Breast epithelium (tissue), 4 donors: ENCODE measurements at regions not wholly inside any gene's neighbourhood (a gene's known extent, or its start where the extent isn't known, plus 50 kb on each side); places are given as distances from the start of the nearest gene placed in this dataset.

ENCODE experiments used
- DNase-seq, 2 donors: peaks; one replicate each; pipeline ENCODE4 v3.0.0-alpha.2; 2019; ENCODE audit warnings: low spot score in 2 of 2
- H3K27ac ChIP-seq, 2 donors: fragments of 200-600 bp; sonication (generic) in 1 of 2; one replicate each; pipeline ENCODE4 v1.5.1; 2016 to 2019; ENCODE audit warnings: mild to moderate bottlenecking in 1 of 2
- H3K27me3 ChIP-seq, 2 donors: fragments of 200-600 bp; sonication (generic) in 1 of 2; one replicate each; pipeline versions ENCODE4 v1.5.1 to v1.6.0; 2017 to 2019; ENCODE audit warnings: control low read depth in 1 of 2, mild to moderate bottlenecking in 1 of 2
- H3K36me3 ChIP-seq: fragments of 200-600 bp; one replicate; pipeline ENCODE4 v1.5.1; 2019
- H3K4me1 ChIP-seq, 2 donors: fragments of 200-600 bp; sonication (generic); one replicate each; pipeline ENCODE4 v1.5.1; 2016 to 2019; ENCODE audit warnings: control low read depth in 1 of 2
- H3K4me3 ChIP-seq, 3 donors: fragments of 200-600 bp; sonication (generic); 1 replicate in 2 of 3; 2 replicates in 1 of 3; pipeline ENCODE4 v1.5.1; 2016 to 2019; ENCODE audit warnings: mild to moderate bottlenecking in 3 of 3, moderate library complexity in 2 of 3
- H3K9me3 ChIP-seq, 2 donors: fragments of 200-600 bp; sonication (generic) in 1 of 2; one replicate each; pipeline ENCODE4 v1.5.1; 2016 to 2019; ENCODE audit warnings: control low read depth in 1 of 2
- POLR2A ChIP-seq: fragments of 450-650 bp; IDR thresholded peaks from one replicate; pipeline ENCODE4 v1.6.1; 2016; ENCODE audit warnings: antibody characterized with exemption, mild to moderate bottlenecking, moderate library complexity
- POLR2AphosphoS5 ChIP-seq, 3 donors: sonication (generic); formaldehyde crosslinking; IDR thresholded peaks; one replicate each; pipeline ENCODE4 v1.6.1; 2017; ENCODE audit warnings: antibody characterized with exemption in 3 of 3
- intact Hi-C: fragments of 100-400 bp; cut with DNase I; formaldehyde crosslinking; loops from one replicate; pipeline ENCODE4 v1.15.1; 2023; ENCODE audit warnings: low total_unique reads
- TF ChIP-seq, protein P1 (sequence below), 3 donors: fragments of 450-650 bp; IDR thresholded peaks; one replicate each; pipeline ENCODE4 v1.5.1; 2016 to 2017; ENCODE audit warnings: antibody characterized with exemption in 3 of 3, mild to moderate bottlenecking in 3 of 3, moderate library complexity in 3 of 3

DNA sequence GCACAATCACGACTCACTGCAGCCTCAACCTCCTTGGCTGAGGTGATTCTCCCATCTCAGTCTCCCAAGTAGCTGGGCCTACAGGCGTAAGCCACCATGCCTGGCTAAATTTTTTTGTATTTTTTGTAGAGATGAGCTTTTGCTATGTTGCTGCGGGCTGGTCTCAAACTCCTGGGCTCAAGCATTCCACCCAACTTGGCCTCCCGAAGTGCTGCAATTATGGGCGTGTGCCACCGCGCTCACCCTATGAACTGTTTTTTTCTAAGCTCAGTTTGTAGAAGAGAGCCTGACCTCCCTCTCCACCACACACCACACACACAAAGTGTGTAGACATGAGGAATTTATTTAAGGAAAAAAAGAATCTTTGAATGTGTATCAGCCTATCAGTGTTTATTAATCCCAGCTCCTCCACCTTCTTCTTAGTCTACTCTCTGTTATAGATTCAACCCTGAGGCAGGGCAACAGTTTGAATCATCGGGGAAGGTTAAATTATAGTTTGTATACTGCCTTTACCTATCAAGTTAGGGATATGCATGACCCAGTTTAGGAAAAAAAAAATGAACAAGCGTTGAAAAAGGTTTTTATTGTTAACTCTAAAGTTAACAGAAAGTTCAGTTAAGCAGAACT is 74.1 kb downstream of the PLEKHG1 start:
- TF ChIP-seq POLR2AphosphoS5 (IDR thresholded peaks at IDR 0.05) (no peak), POLR2A (no peak)
- TF ChIP-seq, protein P1, sequence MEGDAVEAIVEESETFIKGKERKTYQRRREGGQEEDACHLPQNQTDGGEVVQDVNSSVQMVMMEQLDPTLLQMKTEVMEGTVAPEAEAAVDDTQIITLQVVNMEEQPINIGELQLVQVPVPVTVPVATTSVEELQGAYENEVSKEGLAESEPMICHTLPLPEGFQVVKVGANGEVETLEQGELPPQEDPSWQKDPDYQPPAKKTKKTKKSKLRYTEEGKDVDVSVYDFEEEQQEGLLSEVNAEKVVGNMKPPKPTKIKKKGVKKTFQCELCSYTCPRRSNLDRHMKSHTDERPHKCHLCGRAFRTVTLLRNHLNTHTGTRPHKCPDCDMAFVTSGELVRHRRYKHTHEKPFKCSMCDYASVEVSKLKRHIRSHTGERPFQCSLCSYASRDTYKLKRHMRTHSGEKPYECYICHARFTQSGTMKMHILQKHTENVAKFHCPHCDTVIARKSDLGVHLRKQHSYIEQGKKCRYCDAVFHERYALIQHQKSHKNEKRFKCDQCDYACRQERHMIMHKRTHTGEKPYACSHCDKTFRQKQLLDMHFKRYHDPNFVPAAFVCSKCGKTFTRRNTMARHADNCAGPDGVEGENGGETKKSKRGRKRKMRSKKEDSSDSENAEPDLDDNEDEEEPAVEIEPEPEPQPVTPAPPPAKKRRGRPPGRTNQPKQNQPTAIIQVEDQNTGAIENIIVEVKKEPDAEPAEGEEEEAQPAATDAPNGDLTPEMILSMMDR (IDR thresholded peaks at IDR 0.05) = no peak
- peaks cover 0 to 5% of the 10 kb centered on the region in 2 donors for H3K4me1 ChIP-seq

DNA sequence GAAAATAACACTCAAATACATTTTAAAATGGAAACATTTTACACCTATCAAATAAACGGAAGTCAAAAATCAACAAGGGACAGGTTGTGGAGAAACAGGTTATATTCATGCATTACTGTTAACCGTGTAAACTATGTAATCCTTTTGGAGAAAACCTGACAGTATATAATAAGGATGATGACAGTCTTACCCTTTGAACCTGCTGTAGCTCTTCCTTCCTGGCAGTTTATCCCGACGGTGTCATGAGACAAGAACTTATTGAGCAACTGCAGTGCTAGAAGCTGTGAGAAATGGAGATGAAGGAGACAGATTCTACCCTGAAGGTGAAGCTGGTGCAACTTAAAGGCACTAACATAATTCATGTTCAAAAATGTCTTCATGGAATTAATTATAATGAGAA is 76.7 kb downstream of the PLEKHG1 start:
- no peak for DNase-seq
- TF ChIP-seq, protein P1 (IDR thresholded peaks at IDR 0.05) = no peak
- TF ChIP-seq POLR2AphosphoS5 (IDR thresholded peaks at IDR 0.05) (no peak), POLR2A (no peak)
- Histone ChIP-seq H3K9me3 (no peaks in the 10 kb centered on the region), H3K4me3 (no peak overlapping the region), H3K27me3 (no peaks in the 10 kb centered on the region), H3K36me3 (no peaks in the 10 kb centered on the region), H3K4me1 (no peaks in the 10 kb centered on the region), H3K27ac (no peak overlapping the region)
- intact Hi-C loops = no loop called here

More for the DNA sequence above, 74.1 kb downstream of the PLEKHG1 start:
- intact Hi-C loops = no loop called here
- H3K27ac ChIP-seq = no peak overlapping the region
- DNase-seq = no peak
- H3K4me3 ChIP-seq = no peak overlapping the region
- no peaks in the 10 kb centered on the region for H3K27me3 ChIP-seq
- no peaks in the 10 kb centered on the region for H3K36me3 ChIP-seq
- H3K9me3 ChIP-seq = no peaks in the 10 kb centered on the region

DNA sequence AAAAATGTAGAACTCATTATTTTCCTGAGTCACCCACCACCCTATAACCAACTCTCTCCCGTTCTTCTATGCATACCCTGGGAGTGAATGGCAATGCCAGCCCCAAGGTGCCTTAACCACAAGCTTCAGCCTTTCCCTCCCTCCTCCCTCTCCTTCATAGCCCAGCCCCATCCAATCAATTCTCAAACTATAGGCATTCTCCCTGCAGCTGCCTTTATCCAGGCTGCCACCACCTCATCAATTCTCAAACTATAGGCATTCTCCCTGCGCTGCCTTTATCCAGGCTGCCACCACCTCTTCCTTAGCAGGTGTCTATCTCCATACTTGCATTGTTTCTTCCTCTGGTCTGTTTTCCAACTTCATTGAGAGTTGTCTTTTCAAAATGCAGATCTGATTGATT is 77.1 kb downstream of the PLEKHG1 start:
- TF ChIP-seq POLR2A = no peak
- no peak for TF ChIP-seq POLR2AphosphoS5 (IDR thresholded peaks at IDR 0.05)
- TF ChIP-seq, protein P1 (IDR thresholded peaks at IDR 0.05) = no peak
- H3K4me3 ChIP-seq = no peak overlapping the region
- DNase-seq = no peak
- no peaks in the 10 kb centered on the region for H3K9me3 ChIP-seq
- H3K27ac ChIP-seq = no peak overlapping the region
- intact Hi-C loops = no loop called here
- no peaks in the 10 kb centered on the region for H3K4me1 ChIP-seq
- H3K36me3 ChIP-seq = no peaks in the 10 kb centered on the region
- H3K27me3 ChIP-seq = no peaks in the 10 kb centered on the region

DNA sequence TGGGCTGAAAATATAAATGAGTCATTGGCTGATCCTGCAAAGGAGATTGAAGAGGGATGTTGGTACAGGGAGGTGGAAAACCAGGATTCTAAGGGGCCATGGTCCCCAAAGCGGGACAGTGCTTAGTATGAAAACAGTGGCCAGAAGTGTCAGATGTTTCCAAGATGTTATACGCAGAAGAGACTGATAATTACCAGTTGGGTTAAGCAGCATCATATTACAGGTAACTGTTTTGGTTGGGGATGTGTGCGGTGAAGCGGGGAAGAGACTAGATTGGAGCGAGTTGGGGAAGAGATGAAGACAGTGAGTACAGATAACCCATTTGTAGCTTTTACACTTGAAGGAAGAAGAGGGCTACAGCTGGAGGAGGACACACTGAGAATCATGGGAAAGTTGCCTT is 80.8 kb downstream of the PLEKHG1 start:
- Histone ChIP-seq H3K4me3 (no peak overlapping the region), H3K9me3 (no peaks in the 10 kb centered on the region), H3K27me3 (no peaks in the 10 kb centered on the region), H3K36me3 (no peaks in the 10 kb centered on the region), H3K4me1 (no peaks in the 10 kb centered on the region), H3K27ac (no peak overlapping the region)
- TF ChIP-seq POLR2A = no peak
- TF ChIP-seq, protein P1 (IDR thresholded peaks at IDR 0.05) = no peak
- no peak for TF ChIP-seq POLR2AphosphoS5 (IDR thresholded peaks at IDR 0.05)
- intact Hi-C loops = no loop called here
- DNase-seq = no peak

DNA sequence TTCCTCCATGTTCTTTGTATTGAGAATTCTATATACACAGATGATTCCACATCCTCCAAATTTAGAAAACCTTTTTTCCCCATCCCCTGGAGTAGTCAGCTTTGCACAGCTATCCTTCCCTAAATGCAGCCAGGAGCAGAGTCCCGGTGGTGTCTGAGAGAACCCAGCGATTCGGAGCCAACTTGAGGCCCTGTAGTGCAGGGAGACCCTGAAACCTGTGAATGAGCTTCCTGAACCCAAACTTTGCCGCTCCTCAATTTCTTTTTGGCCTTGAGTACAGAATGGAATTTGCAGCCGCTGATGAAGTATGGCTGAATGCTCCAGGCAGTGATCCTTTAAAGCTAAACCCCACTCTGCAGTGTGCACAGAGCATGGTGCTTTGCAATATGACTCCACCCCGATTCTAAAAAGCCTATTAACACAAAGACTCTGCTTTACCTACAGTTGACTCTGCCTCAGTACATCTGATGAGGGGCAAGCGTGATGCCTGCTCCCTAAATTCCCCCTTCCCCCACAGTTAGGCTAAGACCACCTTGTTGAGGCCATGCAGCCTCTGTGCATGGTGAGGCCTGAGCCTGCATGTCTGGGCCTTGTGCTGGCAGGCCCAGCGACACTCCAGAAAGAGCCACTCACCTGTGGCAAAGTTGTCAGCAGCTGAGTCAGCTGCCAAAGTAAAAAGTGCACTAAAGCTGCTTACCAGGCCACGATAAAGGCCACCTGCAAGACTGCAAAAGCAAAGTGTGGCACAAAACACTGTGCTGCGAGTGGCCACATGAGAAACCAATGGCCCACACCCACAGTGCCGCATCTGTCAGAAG is 82.1 kb downstream of the PLEKHG1 start:
- Histone ChIP-seq H3K4me3 (no peak overlapping the region), H3K4me1 (no peaks in the 10 kb centered on the region), H3K27me3 (no peaks in the 10 kb centered on the region), H3K36me3 (no peaks in the 10 kb centered on the region), H3K9me3 (no peaks in the 10 kb centered on the region), H3K27ac (peak overlapping the region in 1 of 2 donors; percentile 84)
- intact Hi-C loops = no loop called here
- TF ChIP-seq POLR2A (no peak), POLR2AphosphoS5 (IDR thresholded peaks at IDR 0.05) (no peak)
- TF ChIP-seq, protein P1 (IDR thresholded peaks at IDR 0.05) = no peak
- no peak for DNase-seq
